Kidney (tissue), 13 donors: ENCODE measurements at regions not wholly inside any gene's neighbourhood (a gene's known extent, or its start where the extent isn't known, plus 50 kb on each side); places are given as distances from the start of the nearest gene placed in this dataset.

Experiments
- DNase-seq, 5 donors: peaks; one replicate each; pipeline ENCODE4 v3.0.0-alpha.2; 2013 to 2020
- FAIRE-seq: peaks from 2 replicates; lab custom pipeline; 2012; peaks lifted over from hg19 to GRCh38; lab: Jason Lieb, UNC
- H3K27ac ChIP-seq, 2 donors: one replicate each; pipeline ENCODE4 v1.7.0; 2013; ENCODE audit warnings: low read depth in 2 of 2, low read length in 2 of 2, inconsistent platforms in 1 of 2
- H3K27me3 ChIP-seq: one replicate; pipeline ENCODE4 v1.7.1; 2013; ENCODE audit warnings: low read length, inconsistent platforms; ENCODE audit not compliant: control insufficient read depth, insufficient read depth
- H3K36me3 ChIP-seq, 3 donors: one replicate each; pipeline versions ENCODE4 v1.7.0 to v1.7.1; 2013; ENCODE audit warnings: low read length in 3 of 3, control low read depth in 1 of 3, inconsistent platforms in 1 of 3; ENCODE audit not compliant: insufficient read depth in 3 of 3, control insufficient read depth in 2 of 3
- H3K4me1 ChIP-seq, 3 donors: one replicate each; pipeline versions ENCODE4 v1.7.0 to v1.7.1; 2013; ENCODE audit warnings: low read length in 3 of 3, inconsistent platforms in 1 of 3, low read depth in 1 of 3; ENCODE audit not compliant: control insufficient read depth in 2 of 3, insufficient read depth in 2 of 3
- H3K4me3 ChIP-seq, 3 donors: one replicate each; pipeline versions ENCODE4 v1.7.0 to v1.8.1; 2013; ENCODE audit warnings: low read length in 3 of 3, control low read depth in 1 of 3, inconsistent platforms in 1 of 3
- H3K9ac ChIP-seq, 3 donors: one replicate each; pipeline versions ENCODE4 v1.7.0 to v1.7.1; 2013; ENCODE audit warnings: low read length in 3 of 3, control low read depth in 1 of 3, inconsistent platforms in 1 of 3
- H3K9me3 ChIP-seq, 3 donors: one replicate each; pipeline versions ENCODE4 v1.7.0 to v1.7.1; 2013; ENCODE audit warnings: low read length in 3 of 3, control low read depth in 1 of 3, inconsistent platforms in 1 of 3; ENCODE audit not compliant: control insufficient read depth in 2 of 3, insufficient read depth in 1 of 3
- CTCF ChIP-seq: IDR thresholded peaks from 3 replicates; pipeline ENCODE4 v1.5.1; 2012; ENCODE audit warnings: mild to moderate bottlenecking, moderate library complexity, borderline replicate concordance; ENCODE audit not compliant: insufficient read depth; ENCODE audit errors: extremely low read depth
- intact Hi-C: fragments of 100-400 bp; cut with DNase I; formaldehyde crosslinking; loops from one replicate; pipeline ENCODE4 v1.11.1; 2022
- donor health status: control.
- donor health status: control.
- donor health status: control.
- donor health status: control.
- donor health status: control.
- donor health status: DM: yes; HTN: yes; CAD: no.
- donor health status: Normal renal cell carcinoma (clear cell type).

GRCh38 chr5:158537366-158537765 lies 562.4 kb downstream of the EBF1 start:
- Histone ChIP-seq H3K4me3 (no peak overlapping the region), H3K9me3 (no peaks in the 10 kb centered on the region), H3K9ac (no peak overlapping the region), H3K4me1 (no peaks in the 10 kb centered on the region), H3K36me3 (no peaks in the 10 kb centered on the region), H3K27ac (no peak overlapping the region), H3K27me3 (no peaks in the 10 kb centered on the region)
- TF ChIP-seq CTCF: no peak
- no peak for DNase-seq
- intact Hi-C loops: no loop called here
- no peak for FAIRE-seq

DNA sequence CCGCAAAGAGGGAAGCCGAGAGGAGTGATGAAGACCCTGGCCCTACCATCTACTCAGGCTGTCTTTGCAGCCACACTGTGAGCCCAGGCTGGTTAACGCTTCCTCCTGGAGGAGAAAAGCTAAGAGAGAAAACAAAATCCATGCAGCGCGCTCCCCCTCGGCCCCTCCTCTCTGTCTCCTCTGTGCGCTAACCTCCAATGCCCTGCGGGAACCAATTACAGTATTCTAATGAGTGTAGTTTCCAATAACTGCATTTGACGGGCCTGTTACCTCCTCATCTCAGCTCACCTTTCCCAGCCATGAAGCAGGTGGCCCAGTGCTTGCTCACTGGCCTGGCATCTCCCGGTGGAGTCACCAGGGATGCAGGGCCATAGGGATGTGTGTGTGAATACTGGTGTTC lies 565.5 kb downstream of the EBF1 start:
- Histone ChIP-seq H3K9ac (no peak overlapping the region), H3K4me1 (no peaks in the 10 kb centered on the region), H3K27me3 (no peaks in the 10 kb centered on the region), H3K9me3 (no peaks in the 10 kb centered on the region), H3K36me3 (no peaks in the 10 kb centered on the region), H3K27ac (no peak overlapping the region), H3K4me3 (no peak overlapping the region)
- no peak for TF ChIP-seq CTCF
- intact Hi-C loops: no loop called here
- FAIRE-seq (no peak), DNase-seq (peak in 3 of 5 donors; percentile 16 to 34 (median 20))

DNA sequence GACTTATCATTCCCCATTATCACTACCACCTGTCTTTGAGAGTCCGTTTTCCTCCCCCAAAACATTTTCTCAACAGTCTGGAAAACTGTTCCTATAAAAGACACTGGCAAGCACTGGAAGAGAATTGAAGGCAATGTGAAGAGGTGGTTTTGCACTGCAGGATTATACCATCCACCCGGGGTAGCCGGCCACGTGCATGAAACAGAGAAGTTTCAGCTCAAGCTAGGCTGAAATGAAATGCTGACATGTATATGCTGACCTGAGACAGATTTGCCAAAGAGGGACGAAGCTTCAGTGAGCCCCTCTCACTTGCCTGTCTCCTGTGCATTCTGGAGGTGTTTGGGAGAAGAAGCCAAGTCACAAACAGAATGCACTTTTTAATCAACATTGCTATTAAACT lies 567.0 kb downstream of the EBF1 start:
- intact Hi-C loops: no loop called here
- no peaks in the 10 kb centered on the region for H3K27me3 ChIP-seq
- FAIRE-seq (no peak), DNase-seq (no peak)
- no peak overlapping the region for H3K27ac ChIP-seq
- H3K9ac ChIP-seq: no peak overlapping the region
- H3K9me3 ChIP-seq: no peaks in the 10 kb centered on the region
- H3K4me3 ChIP-seq: no peak overlapping the region
- H3K4me1 ChIP-seq: no peaks in the 10 kb centered on the region
- H3K36me3 ChIP-seq: no peaks in the 10 kb centered on the region
- TF ChIP-seq CTCF: no peak

GRCh38 chr5:158531860-158532259 lies 567.9 kb downstream of the EBF1 start:
- H3K27ac ChIP-seq: no peak overlapping the region
- no peak for TF ChIP-seq CTCF
- no peaks in the 10 kb centered on the region for H3K27me3 ChIP-seq
- no peak overlapping the region for H3K4me3 ChIP-seq
- no peaks in the 10 kb centered on the region for H3K36me3 ChIP-seq
- no peaks in the 10 kb centered on the region for H3K9me3 ChIP-seq
- no peak overlapping the region for H3K9ac ChIP-seq
- FAIRE-seq (no peak), DNase-seq (no peak)
- intact Hi-C loops: no loop called here
- H3K4me1 ChIP-seq: no peaks in the 10 kb centered on the region
